Endothelial cell (in vitro differentiated cells): ENCODE measurements at regions not wholly inside any gene's neighbourhood (a gene's known extent, or its start where the extent isn't known, plus 50 kb on each side); places are given as distances from the start of the nearest gene placed in this dataset.

Experiments
- DNase-seq: peaks from one replicate; pipeline ENCODE4 v3.0.0; 2021; ENCODE audit warnings: low spot score
- H3K27ac Mint-ChIP-seq: one replicate; pipeline ENCODE4 v1.8.0; 2021; ENCODE audit warnings: mixed read lengths, inconsistent platforms; ENCODE audit not compliant: unreplicated experiment
- H3K27me3 Mint-ChIP-seq: one replicate; pipeline ENCODE4 v1.8.0; 2021; ENCODE audit warnings: mild to moderate bottlenecking, moderate library complexity, mixed read lengths, inconsistent platforms; ENCODE audit not compliant: unreplicated experiment
- H3K36me3 Mint-ChIP-seq: one replicate; pipeline ENCODE4 v1.8.0; 2021; ENCODE audit warnings: mild to moderate bottlenecking, low read depth, mixed read lengths, inconsistent platforms; ENCODE audit not compliant: unreplicated experiment
- H3K4me1 Mint-ChIP-seq: one replicate; pipeline ENCODE4 v1.8.0; 2021; ENCODE audit warnings: mild to moderate bottlenecking, mixed read lengths, inconsistent platforms; ENCODE audit not compliant: unreplicated experiment
- H3K4me3 Mint-ChIP-seq: one replicate; pipeline ENCODE4 v1.8.0; 2021; ENCODE audit warnings: mild to moderate bottlenecking, mixed read lengths, inconsistent platforms; ENCODE audit not compliant: unreplicated experiment
- H3K9me3 Mint-ChIP-seq: one replicate; pipeline ENCODE4 v1.8.0; 2021; ENCODE audit warnings: mixed read lengths, inconsistent platforms; ENCODE audit not compliant: unreplicated experiment
- TF ChIP-seq, protein P1 (sequence below): fragments of 200-600 bp; sonication (generic); IDR thresholded peaks from one replicate; pipeline ENCODE4 v1.5.0; 2021; ENCODE audit warnings: antibody characterized with exemption; ENCODE audit not compliant: unreplicated experiment

DNA sequence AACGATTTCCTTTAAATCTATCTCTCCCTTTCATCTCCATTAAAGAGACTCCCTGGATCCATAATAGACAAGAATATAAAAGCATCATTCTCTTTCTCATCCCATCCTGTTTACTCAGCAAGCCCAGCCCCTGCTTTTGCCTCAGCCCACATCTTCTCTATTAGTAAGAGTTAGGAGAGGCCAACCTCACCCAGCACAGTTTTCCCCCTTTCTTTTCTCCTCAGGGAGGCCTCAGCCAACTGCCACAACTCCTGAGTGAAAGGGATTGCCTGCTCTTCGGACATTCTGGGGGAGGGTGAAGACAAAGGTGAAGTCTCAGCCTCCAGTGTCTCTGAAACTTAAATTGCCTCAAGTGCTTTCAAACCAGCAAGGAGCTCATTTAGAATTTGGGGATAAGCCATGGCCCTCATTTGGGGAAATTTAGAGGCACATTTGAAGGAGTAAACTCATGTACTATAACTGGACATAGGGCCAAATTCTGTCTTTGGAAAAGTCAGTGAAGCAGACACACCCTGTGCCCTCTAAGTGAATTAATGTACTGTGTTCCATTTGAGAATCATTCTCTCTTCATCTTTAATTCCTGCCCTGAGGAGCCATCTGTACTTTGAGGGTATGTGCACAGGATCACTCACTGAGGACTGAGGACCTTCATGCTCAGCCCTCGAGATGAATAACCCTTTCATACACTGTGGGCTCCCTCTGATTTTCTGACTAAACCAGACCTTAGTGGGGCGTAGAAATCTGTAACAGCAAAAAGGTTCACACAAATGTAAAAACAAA lies 82.5 kb downstream of the SOX2 start:
- H3K27me3 Mint-ChIP-seq, result no peaks in the 10 kb centered on the region
- TF ChIP-seq, protein P1, sequence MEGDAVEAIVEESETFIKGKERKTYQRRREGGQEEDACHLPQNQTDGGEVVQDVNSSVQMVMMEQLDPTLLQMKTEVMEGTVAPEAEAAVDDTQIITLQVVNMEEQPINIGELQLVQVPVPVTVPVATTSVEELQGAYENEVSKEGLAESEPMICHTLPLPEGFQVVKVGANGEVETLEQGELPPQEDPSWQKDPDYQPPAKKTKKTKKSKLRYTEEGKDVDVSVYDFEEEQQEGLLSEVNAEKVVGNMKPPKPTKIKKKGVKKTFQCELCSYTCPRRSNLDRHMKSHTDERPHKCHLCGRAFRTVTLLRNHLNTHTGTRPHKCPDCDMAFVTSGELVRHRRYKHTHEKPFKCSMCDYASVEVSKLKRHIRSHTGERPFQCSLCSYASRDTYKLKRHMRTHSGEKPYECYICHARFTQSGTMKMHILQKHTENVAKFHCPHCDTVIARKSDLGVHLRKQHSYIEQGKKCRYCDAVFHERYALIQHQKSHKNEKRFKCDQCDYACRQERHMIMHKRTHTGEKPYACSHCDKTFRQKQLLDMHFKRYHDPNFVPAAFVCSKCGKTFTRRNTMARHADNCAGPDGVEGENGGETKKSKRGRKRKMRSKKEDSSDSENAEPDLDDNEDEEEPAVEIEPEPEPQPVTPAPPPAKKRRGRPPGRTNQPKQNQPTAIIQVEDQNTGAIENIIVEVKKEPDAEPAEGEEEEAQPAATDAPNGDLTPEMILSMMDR, result no peak
- no peak for DNase-seq
- H3K4me1 Mint-ChIP-seq, result peaks cover 18% of the 10 kb centered on the region
- H3K36me3 Mint-ChIP-seq, result no peaks in the 10 kb centered on the region
- no peak overlapping the region for H3K4me3 Mint-ChIP-seq
- no peaks in the 10 kb centered on the region for H3K9me3 Mint-ChIP-seq
- H3K27ac Mint-ChIP-seq, result no peak overlapping the region

- Mint-ChIP-seq H3K4me1 (peaks cover 8% of the 10 kb centered on the region), H3K4me3 (no peak overlapping the region)
Measured at GRCh38 chr3:181796641-181797040, 84.9 kb downstream of the SOX2 start.

GRCh38 chr3:181797431-181797830 lies 85.7 kb downstream of the SOX2 start:
- H3K4me1 Mint-ChIP-seq, result peaks cover 8% of the 10 kb centered on the region
- TF ChIP-seq, protein P1, result no peak
- no peak overlapping the region for H3K4me3 Mint-ChIP-seq
- H3K9me3 Mint-ChIP-seq, result no peaks in the 10 kb centered on the region
- peak overlapping the region; percentile 74 for H3K27ac Mint-ChIP-seq
- DNase-seq, result no peak
- no peaks in the 10 kb centered on the region for H3K27me3 Mint-ChIP-seq
- H3K36me3 Mint-ChIP-seq, result no peaks in the 10 kb centered on the region

More at GRCh38 chr3:181796641-181797040, 84.9 kb downstream of the SOX2 start:
- Mint-ChIP-seq H3K27ac (no peak overlapping the region), H3K36me3 (no peaks in the 10 kb centered on the region), H3K27me3 (no peaks in the 10 kb centered on the region), H3K9me3 (no peaks in the 10 kb centered on the region)
- no peak for DNase-seq
- TF ChIP-seq, protein P1, result no peak

GRCh38 chr3:181805703-181806102 lies 94.0 kb downstream of the SOX2 start:
- TF ChIP-seq, protein P1, result no peak
- no peaks in the 10 kb centered on the region for H3K36me3 Mint-ChIP-seq
- no peak for DNase-seq
- H3K27me3 Mint-ChIP-seq, result no peaks in the 10 kb centered on the region
- no peak overlapping the region for H3K27ac Mint-ChIP-seq
- no peaks in the 10 kb centered on the region for H3K9me3 Mint-ChIP-seq
- H3K4me1 Mint-ChIP-seq, result peaks cover 2% of the 10 kb centered on the region
- H3K4me3 Mint-ChIP-seq, result no peak overlapping the region

DNA sequence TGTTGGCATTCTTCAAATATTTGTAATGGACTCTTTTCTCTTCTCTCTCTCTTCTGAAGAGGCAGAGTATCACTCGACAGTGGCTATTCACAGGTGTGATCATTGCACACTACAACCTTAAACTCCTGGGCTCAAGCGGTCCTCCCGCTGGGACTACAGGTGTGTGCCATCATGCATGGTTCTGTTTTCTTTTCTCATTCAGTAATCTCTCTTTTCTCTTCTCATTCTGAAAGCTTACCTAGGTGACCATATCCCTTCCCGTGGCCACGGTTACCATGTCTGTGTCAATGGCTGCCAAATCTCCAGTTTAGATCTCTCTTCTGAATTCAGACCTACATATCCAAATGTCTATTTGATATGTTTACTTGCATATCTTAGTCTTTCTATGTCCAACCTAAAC lies 96.3 kb downstream of the SOX2 start:
- no peak for DNase-seq
- Mint-ChIP-seq H3K9me3 (no peaks in the 10 kb centered on the region), H3K27ac (no peak overlapping the region), H3K4me1 (peaks cover 2% of the 10 kb centered on the region), H3K27me3 (no peaks in the 10 kb centered on the region), H3K36me3 (no peaks in the 10 kb centered on the region), H3K4me3 (no peak overlapping the region)
- TF ChIP-seq, protein P1, result no peak
